NCI-H2029 (cell line): ENCODE measurements at regions not wholly inside any gene's neighbourhood (a gene's known extent, or its start where the extent isn't known, plus 50 kb on each side); places are given as distances from the start of the nearest gene placed in this dataset.

ENCODE experiments used
- DNase-seq: peaks from one replicate; lab custom pipeline; 2025; lab: John Stamatoyannopoulos, UW

- DNase-seq: no peak
These were observed 354.7 kb upstream of the FIGN start for GRCh38 chr2:164090533-164090932.

GRCh38 chr2:164084066-164084465 lies 348.3 kb upstream of the FIGN start:
- no peak for DNase-seq

DNA sequence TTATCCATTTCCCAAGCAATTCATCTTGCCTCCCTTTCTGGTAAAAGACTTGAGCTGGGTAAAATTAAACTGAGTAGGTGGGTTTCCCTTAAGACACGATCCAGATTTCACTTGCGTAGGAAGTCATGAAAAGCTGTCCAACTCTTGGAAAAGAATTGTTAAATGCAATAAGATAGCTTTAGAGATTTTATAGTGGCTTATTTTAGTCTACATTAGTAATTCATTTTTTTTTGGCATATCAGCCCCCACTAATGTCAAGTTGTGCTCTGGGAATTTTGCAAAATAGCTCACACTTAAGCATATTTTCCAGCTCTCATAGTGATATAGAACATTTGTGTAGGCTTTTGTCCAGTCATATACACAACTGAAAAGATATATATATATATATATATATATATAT lies 344.7 kb upstream of the FIGN start:
- DNase-seq: no peak

- DNase-seq: no peak
These were observed 343.4 kb upstream of the FIGN start for GRCh38 chr2:164079258-164079657.

DNA sequence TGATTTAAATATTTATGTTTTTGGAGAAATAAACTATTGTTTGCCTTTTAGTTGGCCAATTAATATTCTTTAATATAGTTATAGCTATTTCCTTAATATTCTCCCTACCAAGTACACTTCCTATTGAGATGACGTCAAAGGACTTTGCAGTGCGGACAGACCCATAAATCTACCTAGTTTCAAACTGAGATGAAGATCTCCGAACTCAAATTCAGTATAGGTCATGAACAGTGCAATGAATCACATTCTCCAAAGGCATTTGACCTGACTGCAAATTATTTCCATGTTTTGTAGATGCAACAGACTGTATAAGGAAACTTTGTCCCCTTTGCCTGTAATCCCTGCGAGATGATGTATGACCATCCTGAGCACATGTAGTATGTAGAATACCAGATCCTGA lies 342.6 kb upstream of the FIGN start:
- no peak for DNase-seq

DNA sequence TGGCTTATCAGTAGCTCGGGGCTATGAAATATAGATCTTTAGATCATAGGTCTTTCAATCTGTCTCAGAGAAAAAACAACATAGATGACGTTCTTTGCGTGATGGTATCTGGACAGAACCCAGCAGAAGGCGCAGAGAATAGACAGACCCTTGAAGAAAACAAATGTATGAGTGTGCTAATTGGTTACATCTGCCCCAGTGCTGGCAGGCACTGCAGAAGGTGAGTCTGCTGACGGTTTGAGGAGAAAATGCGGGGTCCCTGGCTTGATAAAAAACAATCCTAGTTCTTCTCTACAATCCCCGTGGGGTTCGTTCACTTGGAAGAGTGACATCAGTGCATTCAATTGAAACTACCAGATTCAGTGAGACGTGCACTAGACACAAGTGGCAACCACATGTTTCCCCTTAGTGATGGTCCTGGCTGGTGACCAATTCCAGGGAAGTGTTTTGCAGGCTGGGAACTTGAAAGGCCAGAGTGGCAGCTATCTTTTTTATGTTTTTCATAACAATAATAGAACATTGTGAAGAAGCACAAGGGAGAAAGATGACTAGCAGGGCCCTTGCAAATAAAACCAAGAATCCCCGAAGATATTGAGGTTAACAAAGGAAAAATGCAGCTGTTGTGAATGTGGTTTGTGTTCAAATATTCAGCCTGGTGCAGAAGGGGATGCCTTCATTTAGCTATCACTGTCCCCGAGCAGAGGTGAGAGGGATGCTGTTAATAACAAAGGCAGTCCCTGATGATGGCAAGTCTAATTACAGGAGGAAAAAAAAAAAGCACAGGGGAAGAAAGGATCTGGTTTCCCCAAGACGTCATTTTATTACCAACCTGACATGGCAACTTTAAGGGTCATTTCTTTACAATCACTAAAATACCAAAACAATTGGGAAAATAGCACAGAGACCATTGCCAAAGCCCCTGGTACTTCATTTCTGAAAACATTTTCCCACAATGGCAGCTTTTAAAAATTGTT lies 337.6 kb upstream of the FIGN start:
- DNase-seq: no peak

DNA sequence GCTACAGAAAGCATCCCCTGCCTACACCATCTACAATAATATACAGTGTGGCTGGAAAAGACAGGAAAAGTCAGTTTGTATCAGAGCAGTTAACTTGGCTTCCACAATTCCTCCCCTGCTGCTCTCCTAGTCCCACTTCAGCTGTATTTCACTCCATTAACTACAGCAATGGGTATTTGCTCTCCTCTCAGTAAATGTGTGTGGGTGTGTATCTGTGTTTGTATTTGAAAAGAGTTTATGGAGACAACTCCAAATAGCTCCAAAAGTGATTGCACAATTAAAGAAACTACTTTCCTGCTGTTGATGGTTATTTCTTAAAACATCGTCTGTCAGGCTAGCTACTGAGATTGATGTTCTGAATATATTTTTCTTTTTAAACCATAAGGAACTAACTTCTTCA lies 333.7 kb upstream of the FIGN start:
- DNase-seq: no peak

DNA sequence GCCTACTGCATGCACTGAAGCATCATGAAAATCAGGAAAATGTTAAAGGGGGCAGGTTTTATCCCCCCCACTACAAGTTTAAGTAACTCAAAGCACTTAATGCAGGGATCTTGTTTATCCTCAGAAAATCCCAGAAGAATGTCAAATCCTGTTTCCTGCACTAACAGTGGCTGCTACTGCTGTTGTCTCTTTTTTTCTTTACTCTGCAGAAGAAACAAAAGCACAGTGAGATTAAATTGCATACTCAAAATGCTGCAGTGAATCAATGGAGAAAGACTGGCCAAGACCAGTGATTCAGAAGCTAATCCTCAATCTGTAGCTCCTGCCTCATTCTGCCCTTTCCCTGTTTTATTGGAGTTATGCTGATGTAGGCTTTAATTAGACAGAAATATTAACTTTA lies 332.3 kb upstream of the FIGN start:
- DNase-seq: no peak

GRCh38 chr2:164066095-164066494 lies 330.3 kb upstream of the FIGN start:
- no peak for DNase-seq

DNA sequence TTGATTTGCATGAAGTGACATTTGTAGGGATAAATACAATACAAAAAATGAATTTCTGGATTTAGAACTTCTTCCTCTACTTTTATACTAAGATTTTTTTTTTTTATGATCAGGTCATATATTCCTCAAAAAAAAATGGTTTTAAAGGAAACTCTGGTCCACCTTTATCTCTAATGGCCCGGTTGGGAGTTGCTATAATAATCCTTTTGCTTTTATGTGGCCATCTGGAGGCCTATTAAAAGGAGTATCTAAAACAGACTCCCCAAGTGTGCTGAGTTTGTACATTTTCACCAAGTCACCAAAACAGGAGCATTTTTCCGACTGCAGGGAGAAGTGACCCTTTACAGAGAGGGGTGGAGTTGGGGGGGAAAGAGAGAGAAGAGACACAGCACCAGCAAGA lies 329.2 kb upstream of the FIGN start:
- no peak for DNase-seq

- no peak for DNase-seq
These were observed 325.4 kb upstream of the FIGN start for GRCh38 chr2:164061129-164061746.

DNA sequence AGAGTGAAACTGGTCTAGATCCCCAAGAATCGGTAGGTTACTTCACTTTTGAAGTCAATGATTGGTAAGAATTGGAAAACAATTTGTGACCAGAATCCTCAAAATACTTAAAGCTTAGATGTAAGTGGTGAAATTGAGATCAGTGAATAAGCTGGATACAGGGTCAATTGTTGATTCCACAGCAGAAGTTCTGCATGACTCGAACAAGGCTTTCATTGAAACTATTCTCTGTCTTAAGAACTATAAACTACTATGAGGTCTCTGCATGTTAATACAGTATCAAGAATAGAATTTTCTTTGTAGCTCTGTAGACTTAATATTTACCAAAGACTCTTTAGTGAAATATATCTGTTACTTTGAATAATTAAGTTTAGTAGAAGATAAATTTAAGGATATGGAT lies 324.2 kb upstream of the FIGN start:
- DNase-seq: no peak

GRCh38 chr2:164055623-164056022 lies 319.8 kb upstream of the FIGN start:
- DNase-seq: no peak

DNA sequence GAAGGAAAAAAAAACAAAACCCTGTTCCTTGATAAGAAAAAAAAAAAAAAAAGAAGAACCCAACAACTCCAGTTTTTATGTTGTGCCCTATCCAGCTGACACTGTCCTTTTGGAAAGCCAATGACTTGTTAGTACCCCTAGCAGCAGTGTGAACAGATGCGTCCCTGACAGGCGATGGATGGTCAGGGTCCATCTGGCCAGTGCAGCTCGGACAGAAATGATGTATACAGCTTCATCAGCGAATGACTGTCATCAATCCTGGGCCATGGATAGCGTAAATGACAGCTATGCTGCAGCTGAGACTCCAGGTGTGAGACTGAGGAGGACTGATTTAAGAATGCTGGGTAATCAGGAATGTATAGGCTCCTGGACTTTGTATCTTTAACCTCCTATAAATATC lies 318.8 kb upstream of the FIGN start:
- no peak for DNase-seq

GRCh38 chr2:164053021-164053420 lies 317.2 kb upstream of the FIGN start:
- no peak for DNase-seq

- no peak for DNase-seq
These were observed 316.2 kb upstream of the FIGN start for GRCh38 chr2:164052006-164052405.

DNA sequence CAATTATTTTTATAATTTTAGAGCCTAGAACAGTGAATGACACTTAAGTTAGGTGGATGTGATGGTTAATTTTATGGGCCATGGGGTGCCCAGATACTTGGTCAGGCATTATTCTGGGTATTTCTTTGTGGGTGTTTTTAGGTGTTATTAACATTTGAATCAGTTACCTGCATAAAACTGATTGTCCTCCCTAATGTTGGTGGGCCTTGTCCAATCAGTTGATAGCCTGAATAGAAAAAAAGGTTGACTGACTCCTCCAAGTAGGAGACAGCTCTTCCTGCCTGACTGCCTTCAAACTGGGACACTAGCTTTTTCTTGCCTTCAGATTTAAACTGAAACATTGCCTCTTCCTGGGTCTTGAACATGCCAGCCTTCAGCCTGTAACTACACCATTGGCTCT lies 312.9 kb upstream of the FIGN start:
- DNase-seq: no peak

GRCh38 chr2:164046040-164046439 lies 310.2 kb upstream of the FIGN start:
- DNase-seq: no peak

DNA sequence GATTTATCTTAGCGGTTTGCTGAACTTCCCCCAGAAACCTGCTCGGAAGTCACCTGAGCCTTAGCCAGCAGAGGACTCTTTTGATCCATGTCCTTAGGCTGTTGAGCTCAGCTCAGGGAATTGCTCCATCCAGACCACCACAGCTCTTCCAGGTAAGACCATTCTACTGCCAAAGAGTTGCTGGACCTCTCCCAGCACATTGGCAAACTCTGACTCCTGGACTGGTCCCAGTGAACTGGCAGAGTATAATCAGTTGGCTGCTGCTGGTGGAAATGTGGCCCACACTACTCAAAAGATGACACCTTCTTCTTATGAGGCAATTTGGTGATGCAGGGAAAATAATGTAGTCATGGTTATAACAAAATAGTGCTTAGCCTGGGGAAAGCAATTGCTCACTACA lies 308.8 kb upstream of the FIGN start:
- DNase-seq: no peak

DNA sequence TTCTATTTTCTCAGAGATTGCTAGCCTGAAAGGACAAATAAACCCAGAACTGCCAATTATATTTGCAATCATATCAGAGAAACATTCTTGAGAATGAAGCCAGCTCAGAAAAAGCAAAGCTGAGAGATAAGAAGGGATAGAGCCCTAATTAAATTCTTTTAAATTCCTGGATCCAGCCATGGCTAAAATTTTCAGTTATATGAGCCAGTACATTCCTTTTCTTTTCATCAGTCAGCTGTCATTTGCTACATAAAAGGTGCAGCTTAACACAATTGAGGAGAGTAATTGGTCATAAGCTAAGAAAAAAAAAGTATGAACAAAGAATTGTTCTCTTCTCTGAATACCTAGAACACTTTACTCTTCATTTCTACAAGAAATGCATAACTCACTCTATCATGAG lies 303.5 kb upstream of the FIGN start:
- DNase-seq: no peak

- no peak for DNase-seq
These were observed 297.2 kb upstream of the FIGN start for GRCh38 chr2:164032995-164033394.

- DNase-seq: no peak
These were observed 294.8 kb upstream of the FIGN start for GRCh38 chr2:164030623-164031022.

GRCh38 chr2:164028814-164029534 lies 293.2 kb upstream of the FIGN start:
- no peak for DNase-seq
